Muscle of arm (tissue), 1 donor: ENCODE measurements at regions not wholly inside any gene's neighbourhood (a gene's known extent, or its start where the extent isn't known, plus 50 kb on each side); places are given as distances from the start of the nearest gene placed in this dataset.
"Not testable (repeated sequence)": the region's sequence is repeated elsewhere in the genome, so short reads cannot be mapped to it uniquely, and the experiment has no call there.

Source experiments
- DNase-seq: peaks from one replicate; pipeline ENCODE4 v3.0.0-alpha.2; 2013

GRCh38 chr17:59494757-59495368 is 70.5 kb upstream of the DHX40 start:
- DNase-seq = no peak

GRCh38 chr17:59496178-59496577 is 69.2 kb upstream of the DHX40 start:
- no peak for DNase-seq

GRCh38 chr17:59498530-59499307 is 66.7 kb upstream of the DHX40 start:
- peak; percentile 74 for DNase-seq

DNA sequence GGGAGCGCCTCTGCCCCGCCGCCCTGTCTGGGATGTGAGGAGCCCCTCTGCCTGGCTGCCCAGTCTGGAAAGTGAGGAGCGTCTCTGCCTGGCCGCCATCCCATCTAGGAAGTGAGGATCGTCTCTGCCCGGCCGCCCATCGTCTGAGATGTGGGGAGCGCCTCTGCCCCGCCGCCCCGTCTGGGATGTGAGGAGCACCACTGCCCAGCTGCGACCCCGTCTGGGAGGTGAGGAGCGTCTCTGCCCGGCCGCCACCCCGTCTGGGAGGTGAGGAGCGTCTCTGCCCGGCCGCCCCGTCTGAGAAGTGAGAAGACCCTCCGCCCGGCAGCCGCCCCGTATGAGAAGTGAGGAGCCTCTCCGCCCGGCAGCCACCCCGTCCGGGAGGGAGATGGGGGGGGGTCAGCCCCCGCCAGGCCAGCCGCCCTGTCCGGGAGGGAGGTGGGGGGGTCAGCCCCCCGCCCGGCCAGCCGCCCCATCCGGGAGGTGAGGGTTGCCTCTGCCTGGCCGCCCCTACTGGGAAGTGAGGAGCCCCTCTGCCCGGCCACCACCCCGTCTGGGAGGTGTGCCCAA is 65.2 kb upstream of the DHX40 start:
- DNase-seq = not testable (repeated sequence)

DNA sequence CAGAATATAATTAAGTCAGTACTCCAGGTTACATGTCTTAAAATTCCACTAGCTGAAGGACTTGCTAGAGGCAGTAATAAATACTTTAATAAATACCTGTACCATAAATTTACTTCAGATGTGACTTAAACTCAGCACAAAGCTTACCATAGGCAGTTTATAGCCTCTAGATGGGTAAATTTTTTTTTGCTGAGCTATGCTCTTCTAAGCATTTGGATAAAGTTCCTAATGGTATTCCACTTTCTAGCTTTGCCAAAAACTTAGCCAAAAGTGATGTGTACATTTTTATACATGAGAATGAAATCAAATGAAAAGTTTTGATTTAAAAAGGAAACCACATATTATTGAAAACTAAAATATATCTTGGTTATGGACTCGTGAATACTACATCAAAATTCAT is 63.7 kb upstream of the DHX40 start:
- DNase-seq = no peak

- no peak for DNase-seq
Measured at GRCh38 chr17:59502800-59503199, 62.6 kb upstream of the DHX40 start.

GRCh38 chr17:59503500-59503899 is 61.9 kb upstream of the DHX40 start:
- DNase-seq = no peak

GRCh38 chr17:59504821-59505220 is 60.6 kb upstream of the DHX40 start:
- DNase-seq = no peak

GRCh38 chr17:59505610-59506276 is 59.7 kb upstream of the DHX40 start:
- DNase-seq = no peak

DNA sequence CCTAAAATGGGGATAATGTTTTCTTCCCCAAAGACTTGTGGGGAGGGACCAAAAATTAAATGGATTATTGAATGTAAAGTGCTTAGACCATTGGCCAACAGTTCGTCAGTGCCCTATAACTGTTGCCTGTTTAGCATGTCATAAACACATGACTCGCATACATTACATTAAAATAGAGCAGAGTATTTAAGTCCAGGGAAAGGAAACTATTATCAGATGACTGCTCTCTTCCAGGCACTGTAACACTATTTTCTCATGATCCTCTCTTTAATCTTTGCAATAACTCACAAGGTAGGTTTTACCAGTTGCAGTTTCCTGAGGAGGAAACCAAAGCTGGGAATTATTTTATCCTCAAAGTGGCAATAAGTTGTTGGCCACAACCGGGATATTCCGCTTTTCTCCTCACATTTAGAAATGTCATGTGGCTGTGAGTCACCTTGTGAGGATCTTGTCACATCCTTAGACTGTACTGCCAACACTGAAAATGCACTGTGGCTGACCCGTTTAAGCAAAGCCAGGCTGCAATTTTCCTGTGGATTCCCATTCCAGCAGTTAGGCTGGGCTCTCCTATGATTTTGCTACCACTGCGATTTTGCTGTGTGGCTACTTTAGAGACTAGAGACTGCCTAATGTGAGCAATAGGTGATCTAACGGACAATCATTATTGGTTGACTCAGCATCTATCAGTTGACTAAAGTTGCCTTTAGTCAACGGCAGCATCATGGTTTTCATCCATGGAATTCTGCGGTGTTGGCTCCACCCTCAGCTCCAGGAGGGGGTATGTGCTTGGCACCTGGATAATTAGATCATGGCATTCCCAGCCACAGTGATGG is 58.3 kb upstream of the DHX40 start:
- DNase-seq = peak; percentile 39

DNA sequence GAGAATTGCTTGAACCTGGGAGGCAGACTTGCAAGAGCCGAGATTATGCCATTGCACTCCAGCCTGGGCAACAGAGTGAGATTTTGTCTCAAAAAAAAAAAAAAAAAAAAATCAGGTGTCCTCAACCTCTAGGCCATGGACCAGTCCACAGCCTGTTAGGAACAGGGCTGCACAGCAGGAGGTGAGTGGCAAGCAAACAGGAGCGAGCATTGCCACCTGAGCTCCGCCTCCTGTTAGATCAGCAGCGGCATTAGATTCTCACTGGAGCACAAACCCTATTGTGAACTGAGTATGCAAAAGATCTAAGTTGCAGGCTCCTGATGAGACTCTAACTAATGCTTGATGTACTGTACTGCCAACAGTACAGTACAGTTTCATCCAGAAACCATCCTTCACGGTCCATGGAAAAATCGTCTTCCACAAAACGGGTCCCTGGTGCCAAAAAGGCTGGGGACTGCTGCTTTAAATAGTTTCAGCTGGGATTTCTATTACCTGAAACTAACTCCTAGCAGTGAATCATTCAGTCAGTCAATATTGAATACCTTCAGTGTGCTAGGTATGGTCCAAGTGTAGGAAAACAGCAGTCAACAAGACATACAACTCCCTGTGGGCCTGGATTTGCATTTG is 56.3 kb upstream of the DHX40 start:
- peak; percentile 57 for DNase-seq

GRCh38 chr17:59510611-59511010 is 54.8 kb upstream of the DHX40 start:
- no peak for DNase-seq

GRCh38 chr17:59511726-59512125 is 53.7 kb upstream of the DHX40 start:
- no peak for DNase-seq

DNA sequence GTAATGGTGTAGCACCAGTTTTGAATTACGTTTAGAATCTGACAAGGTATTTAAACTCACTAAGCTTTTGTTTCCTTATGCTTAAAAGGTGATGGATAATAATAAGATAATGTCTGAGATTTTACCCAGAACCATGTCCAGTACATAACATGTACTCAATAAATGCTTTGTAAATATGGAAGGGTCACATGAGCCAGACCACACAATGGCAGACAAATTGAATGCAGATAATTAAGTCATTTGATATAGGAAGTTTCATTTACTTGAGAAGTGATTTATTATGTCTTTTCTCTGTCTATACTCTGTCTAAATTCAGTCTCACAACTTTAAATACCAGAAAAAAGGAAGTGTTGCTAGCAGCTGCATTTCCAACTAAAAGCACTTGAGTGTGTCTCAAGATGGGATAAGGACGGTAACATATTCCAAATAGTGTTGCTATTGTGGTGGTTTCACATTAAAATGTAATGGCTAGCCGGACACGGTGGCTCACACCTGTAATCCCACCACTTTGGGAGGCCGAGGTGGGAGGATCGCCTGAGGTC is 52.5 kb upstream of the DHX40 start:
- no peak for DNase-seq

DNA sequence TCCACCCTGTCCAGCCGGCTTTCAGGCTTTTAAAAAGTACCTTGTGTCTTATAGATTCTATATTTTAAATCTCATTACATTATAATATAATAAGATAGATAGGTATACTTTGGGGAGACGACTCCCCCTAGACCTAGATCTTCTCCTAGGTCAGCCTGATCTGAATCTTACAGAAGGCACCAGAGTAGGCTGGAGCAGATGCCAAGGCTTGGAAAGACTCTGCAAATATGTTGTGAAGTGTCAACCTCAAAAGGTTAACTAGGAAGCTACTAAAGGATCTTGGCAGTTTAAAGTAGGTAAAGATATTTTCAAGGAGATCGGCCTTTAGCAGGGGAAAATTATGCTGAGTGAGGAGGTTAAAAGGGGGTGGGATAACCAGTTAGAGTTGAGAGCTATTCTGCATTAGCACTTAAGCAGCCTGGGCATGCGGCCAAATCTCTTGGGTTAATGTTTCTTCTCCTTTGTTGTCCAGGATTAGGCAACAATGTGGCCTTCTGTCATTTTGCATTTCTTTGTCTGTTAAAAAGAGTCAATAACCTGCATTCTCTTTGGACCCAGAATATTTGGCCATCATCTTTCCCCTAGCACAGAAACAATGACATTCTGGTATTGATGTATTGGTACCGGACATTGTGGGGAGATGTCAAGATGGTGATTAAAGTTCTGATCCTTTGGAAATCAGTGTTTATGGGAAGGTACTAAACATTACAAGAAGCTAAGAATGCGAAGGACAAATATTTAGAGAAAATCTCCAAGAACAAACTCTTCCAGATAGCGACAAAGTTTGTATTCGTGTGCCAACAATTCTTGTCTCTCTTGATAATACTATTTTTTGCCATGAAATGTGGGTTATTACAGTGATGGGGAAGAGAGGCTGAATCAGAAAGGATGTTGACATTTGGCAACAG is 51.2 kb upstream of the DHX40 start:
- peak; percentile 65 for DNase-seq
